ENCODE measurements at regions not wholly inside any gene's neighbourhood (a gene's known extent, or its start where the extent isn't known, plus 50 kb on each side); places are given as distances from the start of the nearest gene placed in this dataset.

GRCh38 chr16:88141580-88141979, 190.3 kb downstream of the BANP start:
- TF ChIP-seq CTCF (IDR thresholded peaks at IDR 0.05), result no peak
- TF ChIP-seq POLR2A (IDR thresholded peaks at IDR 0.05), result no peak
- TF ChIP-seq POLR2AphosphoS5 (IDR thresholded peaks at IDR 0.05), result no peak
